ENCODE measurements at regions not wholly inside any gene's neighbourhood (a gene's known extent, or its start where the extent isn't known, plus 50 kb on each side); places are given as distances from the start of the nearest gene placed in this dataset.

DNA sequence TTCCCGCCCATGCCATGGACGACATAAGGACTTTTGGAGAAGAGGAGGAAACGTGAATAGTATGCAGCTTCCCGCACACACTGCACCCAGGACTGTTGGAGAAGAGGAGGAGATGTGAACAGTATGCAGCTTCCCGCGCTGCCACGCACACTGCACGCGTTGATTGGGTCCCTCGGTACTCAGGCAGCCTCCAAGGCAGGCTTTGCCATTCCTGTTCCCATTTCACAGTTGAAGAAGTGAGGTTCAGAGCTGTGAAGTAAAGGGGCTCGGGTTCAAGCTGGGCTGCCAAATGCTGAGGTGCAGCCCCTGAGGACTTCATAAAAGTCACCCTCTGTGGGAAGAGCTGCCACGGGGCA is 147.9 kb upstream of the FAM20C start:
- DNase-seq (ENCODE audit: low spot score) = no peak
- TF ChIP-seq, protein P1, sequence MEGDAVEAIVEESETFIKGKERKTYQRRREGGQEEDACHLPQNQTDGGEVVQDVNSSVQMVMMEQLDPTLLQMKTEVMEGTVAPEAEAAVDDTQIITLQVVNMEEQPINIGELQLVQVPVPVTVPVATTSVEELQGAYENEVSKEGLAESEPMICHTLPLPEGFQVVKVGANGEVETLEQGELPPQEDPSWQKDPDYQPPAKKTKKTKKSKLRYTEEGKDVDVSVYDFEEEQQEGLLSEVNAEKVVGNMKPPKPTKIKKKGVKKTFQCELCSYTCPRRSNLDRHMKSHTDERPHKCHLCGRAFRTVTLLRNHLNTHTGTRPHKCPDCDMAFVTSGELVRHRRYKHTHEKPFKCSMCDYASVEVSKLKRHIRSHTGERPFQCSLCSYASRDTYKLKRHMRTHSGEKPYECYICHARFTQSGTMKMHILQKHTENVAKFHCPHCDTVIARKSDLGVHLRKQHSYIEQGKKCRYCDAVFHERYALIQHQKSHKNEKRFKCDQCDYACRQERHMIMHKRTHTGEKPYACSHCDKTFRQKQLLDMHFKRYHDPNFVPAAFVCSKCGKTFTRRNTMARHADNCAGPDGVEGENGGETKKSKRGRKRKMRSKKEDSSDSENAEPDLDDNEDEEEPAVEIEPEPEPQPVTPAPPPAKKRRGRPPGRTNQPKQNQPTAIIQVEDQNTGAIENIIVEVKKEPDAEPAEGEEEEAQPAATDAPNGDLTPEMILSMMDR (IDR thresholded peaks at IDR 0.05; ENCODE audit: extremely low read depth, missing control alignments) = no peak

DNA sequence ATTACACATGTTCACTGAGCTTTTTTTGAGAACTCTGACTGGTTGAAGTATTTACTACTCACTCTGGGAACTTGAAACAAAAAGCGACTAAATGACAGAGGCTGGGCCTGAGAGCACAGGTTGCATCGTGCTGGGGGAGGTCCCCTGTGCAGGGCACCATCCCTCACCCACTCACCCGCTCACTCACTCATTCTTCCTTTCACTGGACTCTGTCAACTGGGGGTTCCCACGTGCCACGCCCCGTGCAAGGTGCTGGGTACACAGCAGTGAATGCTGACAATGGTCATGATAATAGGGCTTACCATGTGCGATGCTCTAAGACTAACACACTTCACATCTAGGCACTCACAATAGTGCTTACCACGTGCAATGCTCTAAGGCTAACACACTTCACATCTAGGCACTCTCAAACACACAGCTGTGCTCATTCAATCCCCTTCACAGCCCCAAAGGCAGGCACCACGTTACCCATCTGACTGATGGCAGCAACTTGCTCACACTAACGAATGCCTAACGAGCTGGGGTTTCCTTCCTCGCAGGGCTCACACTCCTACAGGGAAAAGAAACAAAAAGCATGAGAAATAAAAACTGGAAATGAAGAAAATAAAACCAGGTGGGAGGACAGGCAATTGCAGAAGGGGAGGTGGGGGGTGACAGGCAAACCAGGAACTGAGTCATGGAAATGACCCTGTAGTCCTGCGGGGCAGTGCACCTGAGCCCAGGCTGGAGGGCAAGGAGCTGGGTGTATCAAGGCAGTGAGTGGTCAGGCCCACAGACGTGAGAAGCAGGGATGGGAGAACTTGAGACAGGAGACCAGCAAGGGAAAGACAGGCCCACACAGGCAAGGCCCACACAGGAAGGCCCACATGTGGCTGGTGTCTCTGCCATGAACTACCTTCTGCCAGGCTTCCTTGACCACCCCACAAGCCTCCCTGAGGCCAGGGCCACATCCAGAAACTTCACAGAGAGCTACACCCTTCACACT is 147.0 kb upstream of the FAM20C start:
- TF ChIP-seq, protein P1 (IDR thresholded peaks at IDR 0.05; ENCODE audit: extremely low read depth, missing control alignments) = no peak
- DNase-seq (ENCODE audit: low spot score) = no peak

DNA sequence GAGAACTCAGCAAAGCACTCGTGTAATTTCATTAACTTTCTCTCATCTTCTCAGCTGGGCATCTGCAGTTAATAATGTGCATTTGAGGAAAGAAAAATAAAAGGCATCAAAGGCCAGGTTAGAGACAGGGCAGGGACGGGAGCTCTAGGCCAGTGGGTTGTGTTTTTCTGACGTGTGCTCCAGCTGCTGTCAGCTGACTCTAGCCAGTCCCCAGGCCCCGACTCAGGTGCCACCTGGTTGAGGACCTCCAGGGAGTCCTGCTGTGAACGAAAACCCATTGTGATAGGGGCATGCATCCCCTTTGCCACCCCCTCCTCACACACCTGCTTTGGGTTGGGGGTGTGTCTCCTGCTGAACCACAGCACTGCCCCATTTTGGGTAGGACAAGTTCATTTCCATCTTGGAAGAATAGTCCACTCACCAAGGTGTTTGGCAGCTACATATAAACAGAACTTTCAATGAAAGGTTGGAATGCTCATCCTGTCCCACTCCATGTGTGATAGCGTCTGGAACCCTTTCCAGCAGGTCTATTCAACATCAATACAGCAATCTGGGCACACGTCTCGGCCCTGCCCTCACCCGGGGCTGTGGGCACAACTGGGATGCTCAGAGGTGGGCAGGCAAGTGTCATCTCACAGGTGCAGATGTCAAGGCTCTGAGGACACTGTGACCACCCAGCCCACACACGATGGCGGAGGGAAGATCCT is 146.1 kb upstream of the FAM20C start:
- DNase-seq (ENCODE audit: low spot score) = no peak
- TF ChIP-seq, protein P1 (IDR thresholded peaks at IDR 0.05; ENCODE audit: extremely low read depth, missing control alignments) = no peak

DNA sequence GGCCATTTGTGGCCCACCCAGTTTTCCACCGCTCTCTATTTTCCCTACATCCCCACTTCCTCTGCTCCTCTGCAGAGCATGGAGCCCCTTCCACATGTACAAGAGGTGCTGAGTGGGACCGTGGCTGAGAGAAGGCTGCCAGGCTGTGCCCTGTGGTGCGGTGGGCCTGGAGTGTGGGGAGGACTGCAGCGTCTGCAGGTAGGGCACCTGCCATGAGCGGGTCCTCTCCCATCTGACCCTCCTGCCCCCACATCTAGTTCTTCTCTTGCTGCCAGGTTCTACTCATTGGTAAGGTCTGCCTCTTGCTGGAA is 145.6 kb upstream of the FAM20C start:
- TF ChIP-seq, protein P1 (IDR thresholded peaks at IDR 0.05; ENCODE audit: extremely low read depth, missing control alignments) = no peak
- no peak for DNase-seq (ENCODE audit: low spot score)

DNA sequence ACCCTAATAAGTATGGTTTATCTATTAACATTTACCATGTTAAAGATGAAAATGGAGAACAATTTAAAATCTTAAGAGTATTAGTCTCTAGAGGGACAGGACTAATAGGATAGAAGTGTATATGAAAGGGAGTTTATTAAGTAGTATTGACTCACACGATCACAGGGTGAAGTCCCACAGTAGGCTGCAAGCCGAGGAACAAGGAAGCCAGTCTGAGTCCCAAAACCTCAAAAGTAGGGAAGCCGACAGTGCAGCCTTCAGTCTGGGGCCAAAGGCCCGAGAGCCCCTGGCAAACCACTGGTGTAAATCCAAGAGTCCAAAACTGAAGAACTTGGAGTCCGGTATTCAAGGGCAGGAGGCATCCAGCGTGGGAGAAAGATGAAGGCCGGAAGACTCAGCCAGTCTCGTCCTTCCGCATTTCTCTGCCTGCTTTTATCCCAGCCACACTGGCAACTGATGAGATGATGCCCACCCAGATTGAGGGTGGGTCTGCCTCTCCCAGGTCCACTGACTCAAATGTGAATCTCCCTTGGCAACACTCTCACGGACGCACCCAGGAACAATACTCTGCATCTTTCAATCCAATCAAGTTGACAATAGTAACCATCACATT is 140.8 kb upstream of the FAM20C start:
- TF ChIP-seq, protein P1 (IDR thresholded peaks at IDR 0.05; ENCODE audit: extremely low read depth, missing control alignments) = no peak
- no peak for DNase-seq (ENCODE audit: low spot score)

DNA sequence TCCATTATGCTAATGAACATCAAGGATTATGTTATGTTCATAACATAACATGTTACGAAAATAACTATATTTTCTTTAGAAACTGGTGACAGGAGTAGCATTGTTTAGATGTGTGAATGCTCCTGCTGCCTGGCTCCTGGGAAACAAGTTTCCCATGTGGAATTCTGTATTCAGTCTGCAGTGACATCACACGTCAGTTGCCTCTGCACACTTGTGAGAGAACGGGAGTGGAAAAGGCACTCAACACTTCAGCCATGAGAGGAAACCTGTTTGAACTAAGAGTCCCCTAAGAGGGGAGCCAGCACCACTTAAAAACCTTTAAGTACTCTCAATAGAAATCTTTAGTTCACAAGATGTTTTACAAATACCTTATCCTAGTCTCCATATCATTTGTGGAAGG is 140.3 kb upstream of the FAM20C start:
- DNase-seq (ENCODE audit: low spot score) = no peak
- TF ChIP-seq, protein P1 (IDR thresholded peaks at IDR 0.05; ENCODE audit: extremely low read depth, missing control alignments) = no peak

DNA sequence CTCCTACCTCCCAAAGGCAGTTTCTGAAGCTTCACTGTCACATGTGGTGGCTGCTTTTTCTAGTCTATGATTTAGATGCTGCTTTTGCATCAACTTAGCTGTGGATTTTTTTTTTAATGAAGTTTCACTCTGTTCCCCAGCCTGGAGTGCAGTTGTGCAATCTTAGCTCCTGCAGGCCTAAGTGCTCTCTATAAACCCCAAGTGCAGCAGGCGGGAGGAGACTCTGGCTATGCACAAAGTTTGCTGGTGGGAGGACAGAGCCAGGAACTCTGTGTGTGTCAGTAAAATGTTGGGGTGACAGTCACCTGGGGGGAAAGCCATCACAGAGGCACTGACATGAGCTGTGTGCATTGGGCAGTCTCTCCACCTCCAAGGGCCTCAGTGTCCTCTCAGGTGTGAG is 138.8 kb upstream of the FAM20C start:
- TF ChIP-seq, protein P1 (IDR thresholded peaks at IDR 0.05; ENCODE audit: extremely low read depth, missing control alignments) = no peak
- no peak for DNase-seq (ENCODE audit: low spot score)

Measured in GM20000 (cell line).